Keratinocyte (primary cell): ENCODE measurements at regions not wholly inside any gene's neighbourhood (a gene's known extent, or its start where the extent isn't known, plus 50 kb on each side); places are given as distances from the start of the nearest gene placed in this dataset.

Experiments
- DNase-seq: peaks from one replicate; pipeline ENCODE4 v3.0.0-alpha.2; 2011; ENCODE audit warnings: low read depth, missing footprints, low spot score
- FAIRE-seq: peaks from 2 replicates; lab custom pipeline; 2011; peaks lifted over from hg19 to GRCh38; lab: Jason Lieb, UNC
- H2AFZ ChIP-seq: 2 replicates; pipeline ENCODE4 v1.6.0; 2012; ENCODE audit warnings: low read length, control low read depth, inconsistent platforms; ENCODE audit not compliant: control insufficient read depth
- H3K27ac ChIP-seq: 2 replicates; pipeline ENCODE4 v1.5.1; 2011; ENCODE audit warnings: low read length; ENCODE audit not compliant: control insufficient read depth, insufficient read depth
- H3K27me3 ChIP-seq: 3 replicates; pipeline ENCODE4 v1.6.0; 2011; ENCODE audit warnings: low read length; ENCODE audit not compliant: control insufficient read depth, insufficient read depth; ENCODE audit errors: extremely low read depth
- H3K36me3 ChIP-seq, 2 experiments: 2 replicates in 1 of 2; 3 replicates in 1 of 2; pipeline ENCODE4 v1.5.1; 2011; ENCODE audit warnings: low read length in 2 of 2, mild to moderate bottlenecking in 1 of 2; ENCODE audit not compliant: control insufficient read depth in 2 of 2, insufficient read depth in 2 of 2; ENCODE audit errors: extremely low read depth in 1 of 2
- H3K4me1 ChIP-seq: 3 replicates; pipeline ENCODE4 v1.5.1; 2011; ENCODE audit warnings: low read length; ENCODE audit not compliant: control insufficient read depth, insufficient read depth; ENCODE audit errors: extremely low read depth
- H3K4me2 ChIP-seq: 3 replicates; pipeline ENCODE4 v1.6.0; 2011; ENCODE audit warnings: low read depth, low read length; ENCODE audit not compliant: control insufficient read depth, insufficient read depth; ENCODE audit errors: extremely low read depth
- H3K4me3 ChIP-seq, 3 experiments: fragments of 200-600 bp in 1 of 3; sonication (generic) in 1 of 3; 2 replicates in 2 of 3; 3 replicates in 1 of 3; pipeline ENCODE4 v1.5.1; 2011 to 2016; ENCODE audit warnings: low read length in 3 of 3, mild to moderate bottlenecking in 3 of 3, control low read depth in 2 of 3, inconsistent platforms in 1 of 3, low read depth in 1 of 3, mixed read lengths in 1 of 3, mixed run types in 1 of 3, moderate library complexity in 1 of 3; ENCODE audit not compliant: control insufficient read depth in 2 of 3, insufficient read depth in 2 of 3; ENCODE audit errors: extremely low read depth in 1 of 3
- H3K79me2 ChIP-seq: 2 replicates; pipeline ENCODE4 v1.6.0; 2012; ENCODE audit warnings: low read length; ENCODE audit not compliant: control insufficient read depth, insufficient read depth
- H3K9ac ChIP-seq: 3 replicates; pipeline ENCODE4 v1.6.0; 2011; ENCODE audit warnings: low read length; ENCODE audit not compliant: control insufficient read depth, insufficient read depth; ENCODE audit errors: extremely low read depth
- H3K9me1 ChIP-seq: 3 replicates; pipeline ENCODE4 v1.6.0; 2011; ENCODE audit warnings: low read length; ENCODE audit not compliant: control insufficient read depth, insufficient read depth; ENCODE audit errors: extremely low read depth
- H3K9me3 ChIP-seq: 2 replicates; pipeline ENCODE4 v1.5.1; 2012; ENCODE audit warnings: low read depth, low read length; ENCODE audit not compliant: control insufficient read depth
- H4K20me1 ChIP-seq: 3 replicates; pipeline ENCODE4 v1.6.0; 2011; ENCODE audit warnings: low read length; ENCODE audit not compliant: control insufficient read depth, insufficient read depth; ENCODE audit errors: extremely low read depth
- CTCF ChIP-seq, 3 experiments: IDR thresholded peaks in 1 of 3; conservative IDR thresholded peaks in 1 of 3; optimal IDR thresholded peaks in 1 of 3; 2 replicates in 2 of 3; 3 replicates in 1 of 3; pipeline versions ENCODE3 to v1.5.1; 2011; ENCODE audit warnings: low read length in 3 of 3, mild to moderate bottlenecking in 3 of 3, moderate library complexity in 2 of 3, control low read depth in 1 of 3, inconsistent platforms in 1 of 3; ENCODE audit not compliant: insufficient read depth in 2 of 3; ENCODE audit errors: extremely low read depth in 1 of 3
- EZH2 ChIP-seq: IDR thresholded peaks from one replicate; pipeline ENCODE4 v1.6.1; 2012; ENCODE audit warnings: inconsistent platforms, mild to moderate bottlenecking, low read length, moderate library complexity
- dilution Hi-C: fragments of 300-500 bp; cut with MboI; formaldehyde crosslinking; loops from one replicate; pipeline ENCODE4 v1.7.0; 2020; ENCODE audit warnings: low sequenced_read_pairs; ENCODE audit not compliant: extremely low pct_ligation_motif_present

- TF ChIP-seq EZH2 = no peak
- TF ChIP-seq CTCF (optimal IDR thresholded peaks at IDR 0.05 in 1 of 3, IDR thresholded peaks at IDR 0.05 in 1 of 3, conservative IDR thresholded peaks at IDR 0.05 in 1 of 3; ENCODE audit: extremely low read depth in 1 of 3, insufficient read depth in 2 of 3, low read length in 3 of 3) = no peak
- Histone ChIP-seq H3K9ac (no peak overlapping the region), H3K27me3 (no peaks in the 10 kb centered on the region), H3K36me3 (no peaks in the 10 kb centered on the region), H3K9me3 (no peaks in the 10 kb centered on the region), H3K4me2 (no peak overlapping the region), H3K4me3 (no peak overlapping the region), H3K4me1 (no peaks in the 10 kb centered on the region), H3K9me1 (no peaks in the 10 kb centered on the region), H2AFZ (no peak overlapping the region), H3K79me2 (no peaks in the 10 kb centered on the region), H3K27ac (no peak overlapping the region), H4K20me1 (no peaks in the 10 kb centered on the region)
- no peak for DNase-seq
- no peak for FAIRE-seq
- dilution Hi-C loops = no loop called here
Measured at GRCh38 chr14:66351310-66351709, 134.9 kb upstream of the CCDC196 start.

GRCh38 chr14:66359500-66359899, 126.7 kb upstream of the CCDC196 start:
- Histone ChIP-seq H3K27ac (no peak overlapping the region), H3K36me3 (no peaks in the 10 kb centered on the region), H3K4me1 (no peaks in the 10 kb centered on the region), H3K4me2 (no peak overlapping the region), H4K20me1 (no peaks in the 10 kb centered on the region), H3K9ac (no peak overlapping the region), H3K27me3 (peaks cover 6% of the 10 kb centered on the region), H3K4me3 (no peak overlapping the region), H3K9me3 (no peaks in the 10 kb centered on the region), H3K79me2 (no peaks in the 10 kb centered on the region), H2AFZ (no peak overlapping the region), H3K9me1 (no peaks in the 10 kb centered on the region)
- dilution Hi-C loops = no loop called here
- TF ChIP-seq EZH2 = no peak
- peak in 2 of 3 experiments; percentile 42 to 45 for TF ChIP-seq CTCF (optimal IDR thresholded peaks at IDR 0.05 in 1 of 3, IDR thresholded peaks at IDR 0.05 in 1 of 3, conservative IDR thresholded peaks at IDR 0.05 in 1 of 3; ENCODE audit: extremely low read depth in 1 of 3, insufficient read depth in 2 of 3, low read length in 3 of 3)
- no peak for DNase-seq
- FAIRE-seq = no peak
